NOMO-1 (cell line): ENCODE measurements at regions not wholly inside any gene's neighbourhood (a gene's known extent, or its start where the extent isn't known, plus 50 kb on each side); places are given as distances from the start of the nearest gene placed in this dataset.
A peak's percentile ranks its signal among the peaks of the same experiment; 100 is the strongest.

Source experiments
- DNase-seq, 2 experiments: peaks; one replicate each; lab custom pipeline; 2025; ENCODE audit not compliant: unreplicated experiment in 2 of 2; lab: John Stamatoyannopoulos, UW

DNA sequence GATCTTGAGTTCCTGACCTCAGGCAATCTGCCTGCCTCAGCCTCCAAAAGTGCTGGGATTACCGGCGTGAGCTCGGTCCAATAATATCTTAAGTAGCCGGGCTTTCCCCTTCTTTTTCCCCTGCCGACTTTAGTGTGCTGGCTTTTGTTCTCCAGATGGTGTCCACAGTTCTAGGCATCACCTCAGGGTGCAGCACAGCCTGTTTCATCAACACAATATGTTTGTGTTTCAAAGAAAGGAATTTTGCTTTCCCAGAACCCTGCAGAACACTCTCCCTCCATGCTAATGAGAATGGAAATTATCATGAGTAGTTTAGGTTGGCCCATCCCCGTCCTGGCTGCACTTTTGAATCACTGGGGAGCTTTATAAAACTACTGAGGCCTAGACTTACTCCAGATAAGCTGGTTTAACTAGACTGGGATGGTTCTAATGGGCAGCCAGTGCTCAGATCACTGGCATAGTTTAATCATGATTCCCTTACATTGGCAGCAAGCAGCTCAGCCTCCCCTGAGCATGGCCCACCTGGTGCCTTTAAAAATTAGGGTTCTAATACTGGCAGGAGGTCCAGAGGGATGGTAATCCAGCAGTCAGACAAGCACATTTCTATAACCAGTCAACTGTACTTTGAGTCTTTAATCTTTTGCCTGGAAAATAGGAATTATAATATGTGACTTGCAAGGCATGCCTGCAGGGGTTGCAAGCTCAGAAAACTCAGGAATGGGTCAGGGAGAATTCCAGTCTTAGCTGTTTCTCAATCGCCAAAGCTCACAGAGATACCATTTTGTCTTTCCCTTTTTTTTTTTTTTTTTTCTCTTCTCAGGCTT, 127.6 kb upstream of the RASGRP1 start:
- no peak for DNase-seq

DNA sequence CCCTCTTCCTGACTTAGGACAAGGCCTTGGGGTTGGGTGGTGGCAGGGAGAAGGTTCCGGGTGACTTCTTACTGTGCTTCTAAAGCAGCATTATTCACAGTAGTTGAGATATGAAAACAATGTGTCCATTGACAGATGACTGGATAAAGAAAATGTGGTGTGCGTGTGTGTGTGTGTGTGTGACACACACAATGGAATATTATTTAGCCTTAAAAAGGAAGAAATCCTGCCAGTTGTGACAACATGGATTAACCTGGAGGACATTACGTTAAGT, 128.1 kb upstream of the RASGRP1 start:
- no peak for DNase-seq

DNA sequence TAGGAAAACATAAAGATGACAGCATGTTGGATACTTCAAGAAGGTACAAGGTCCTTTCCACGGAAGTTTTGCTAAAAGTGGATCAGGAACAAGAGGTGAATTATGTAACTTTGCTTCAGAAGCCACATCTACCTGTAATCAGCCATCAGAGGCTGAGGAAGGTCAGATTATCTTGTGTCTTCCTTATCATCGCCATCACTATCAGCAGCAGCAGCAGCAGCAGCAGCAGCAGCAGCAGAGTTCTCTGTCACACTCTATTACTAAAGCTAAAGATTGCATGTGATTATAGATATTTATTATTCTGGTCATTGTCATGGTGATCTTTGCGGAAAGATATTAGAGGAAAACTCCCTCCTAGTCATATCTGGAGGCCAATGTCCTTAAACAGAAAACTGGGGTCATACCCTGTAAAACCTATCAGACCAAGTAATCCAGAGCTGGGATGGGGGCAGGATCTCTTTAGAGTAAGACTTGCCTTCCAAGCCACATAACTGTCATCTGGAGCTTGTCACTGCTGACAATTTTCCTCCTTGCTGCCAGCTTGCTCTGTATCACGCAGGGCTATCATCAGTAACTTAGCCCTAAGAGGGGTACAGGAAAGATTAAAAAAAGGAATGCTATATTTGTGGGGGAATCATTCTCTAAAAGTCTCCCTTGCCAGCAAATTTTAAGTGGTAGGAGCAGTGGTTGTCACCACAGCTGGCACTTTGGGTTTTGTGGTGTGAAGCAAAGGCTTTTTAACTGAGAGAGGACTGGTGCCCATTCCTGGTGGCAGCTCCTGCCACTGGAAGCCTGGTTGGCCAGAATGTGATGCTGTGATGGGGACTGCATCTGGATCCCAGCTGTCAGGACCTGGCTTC, 130.9 kb upstream of the RASGRP1 start:
- DNase-seq, result no peak

DNA sequence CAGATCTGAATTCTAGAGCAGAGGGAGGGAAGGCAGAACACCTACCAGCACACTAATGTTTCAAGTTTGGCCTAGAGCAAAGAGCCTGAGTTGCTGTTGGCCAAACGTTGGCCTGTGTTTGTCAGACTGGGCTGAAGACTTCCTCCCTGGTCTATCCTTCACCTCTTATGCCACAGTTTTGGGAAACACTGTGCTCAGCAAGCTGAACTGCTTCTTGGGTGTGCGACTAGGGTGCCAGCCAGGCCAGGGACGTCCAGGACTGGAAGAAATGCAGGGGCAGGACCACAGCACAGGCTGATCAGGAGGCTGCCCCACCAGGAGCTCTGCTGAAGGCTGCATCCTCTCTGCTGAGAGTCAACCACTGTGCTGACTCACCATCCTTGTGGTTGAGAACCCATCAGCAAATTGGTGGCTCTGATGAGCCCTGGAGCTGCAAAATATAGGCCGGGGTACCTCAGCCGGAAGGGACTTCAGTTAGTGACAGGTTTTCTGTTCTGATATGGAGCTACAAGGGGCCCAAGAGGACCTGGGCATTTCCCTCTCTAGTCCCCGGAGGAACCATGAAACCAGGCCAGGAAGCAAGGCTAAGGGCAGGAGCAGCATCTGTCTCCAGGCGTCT, 131.6 kb upstream of the RASGRP1 start:
- DNase-seq, result peak; percentile 9 to 43

DNA sequence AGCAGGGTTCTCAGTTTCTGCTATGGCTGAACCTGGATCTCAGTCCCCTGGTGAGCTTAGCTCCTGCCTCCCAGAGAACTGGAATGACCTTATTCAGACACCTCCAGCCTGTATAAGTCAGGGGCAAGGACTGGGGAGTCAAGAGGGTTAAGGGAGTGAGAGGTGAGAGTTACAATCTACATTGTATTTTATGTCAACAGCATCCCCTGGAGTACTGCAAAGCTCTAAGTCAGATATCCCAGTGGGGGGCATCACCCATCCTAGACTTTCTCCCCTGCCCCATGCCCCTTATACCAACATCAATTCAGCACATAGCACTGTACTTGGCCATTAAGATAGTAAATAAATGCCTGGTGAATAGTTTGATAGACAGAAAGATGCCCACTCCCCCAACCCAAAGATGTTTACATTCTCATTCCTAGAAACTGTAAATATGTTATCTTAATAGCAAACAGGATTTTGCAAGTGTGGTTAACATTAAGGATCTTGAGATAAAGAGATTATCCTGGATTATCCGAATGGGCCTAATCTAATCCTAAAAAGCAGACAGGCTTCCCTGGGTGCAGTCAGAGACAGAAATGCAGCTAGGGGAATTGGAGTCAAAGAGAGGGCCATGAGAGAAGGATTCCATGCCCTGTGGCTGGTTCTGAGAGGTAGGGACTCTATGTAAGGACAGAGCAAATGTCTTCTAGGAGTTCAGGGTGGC, 132.3 kb upstream of the RASGRP1 start:
- no peak for DNase-seq

DNA sequence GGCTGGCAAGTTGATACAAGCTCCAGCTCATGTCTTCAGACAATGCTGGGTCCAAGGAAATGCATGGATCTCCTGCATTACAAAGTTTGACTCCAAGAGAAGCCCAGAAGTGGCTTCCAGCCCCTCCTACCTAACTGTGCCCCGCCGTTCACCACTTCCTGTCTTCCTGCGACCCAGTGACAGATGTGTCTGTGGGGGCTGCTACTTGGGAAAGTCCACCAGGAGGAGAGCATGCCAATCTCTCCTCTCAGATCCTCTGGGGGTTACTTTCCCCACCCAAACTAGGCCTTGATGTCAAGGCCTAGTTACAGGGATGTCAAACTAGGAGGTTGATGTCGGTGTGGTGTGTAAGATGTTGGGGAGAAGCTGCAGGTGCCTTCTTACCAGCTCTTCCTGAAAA, 133.6 kb upstream of the RASGRP1 start:
- DNase-seq, result no peak

DNA sequence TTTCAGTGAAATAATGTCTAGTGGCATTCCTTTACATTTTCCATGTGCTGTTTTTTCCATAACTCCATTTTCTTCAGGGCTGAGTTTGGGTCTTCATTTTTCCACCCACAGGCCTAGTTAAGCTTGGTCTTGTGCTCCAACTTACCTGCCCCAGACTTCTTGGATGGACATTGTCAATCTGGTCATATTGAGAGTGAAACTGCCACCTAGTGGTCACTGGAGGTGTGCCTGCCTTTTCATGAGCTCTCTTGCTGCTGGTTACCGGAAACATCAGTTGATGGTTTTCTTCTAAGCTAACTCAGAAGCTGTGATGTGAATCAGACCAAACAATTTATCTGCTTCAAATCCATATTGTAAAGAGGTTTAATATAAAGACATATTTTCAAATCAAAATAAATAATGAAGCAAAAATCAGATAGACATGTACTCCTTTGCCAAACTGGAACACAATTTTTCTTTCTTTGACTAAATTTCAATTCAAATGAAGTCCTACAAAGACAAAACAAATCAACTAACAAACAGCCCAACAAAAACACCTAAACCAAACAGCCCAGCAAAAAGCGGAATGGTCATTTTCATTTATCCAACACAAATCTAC, 135.1 kb upstream of the RASGRP1 start:
- peak; percentile 33 to 56 for DNase-seq

DNA sequence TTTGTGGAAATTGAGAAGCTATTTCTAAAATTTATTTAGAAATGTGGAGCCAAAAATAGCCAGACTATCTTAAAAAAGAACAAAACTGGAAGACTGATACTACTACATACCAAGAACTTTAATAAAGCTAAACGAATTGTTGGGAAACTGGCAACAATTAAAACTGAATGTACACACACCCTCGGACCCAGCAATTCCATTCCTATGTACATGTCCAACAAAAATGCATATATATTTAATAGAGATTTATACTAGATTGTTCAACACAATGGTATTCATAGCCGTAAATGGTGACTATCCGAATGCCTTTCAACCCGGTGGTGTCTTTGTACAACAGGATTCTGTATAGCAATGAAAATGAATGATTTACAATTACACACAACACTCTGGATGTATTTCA, 136.5 kb upstream of the RASGRP1 start:
- no peak for DNase-seq

DNA sequence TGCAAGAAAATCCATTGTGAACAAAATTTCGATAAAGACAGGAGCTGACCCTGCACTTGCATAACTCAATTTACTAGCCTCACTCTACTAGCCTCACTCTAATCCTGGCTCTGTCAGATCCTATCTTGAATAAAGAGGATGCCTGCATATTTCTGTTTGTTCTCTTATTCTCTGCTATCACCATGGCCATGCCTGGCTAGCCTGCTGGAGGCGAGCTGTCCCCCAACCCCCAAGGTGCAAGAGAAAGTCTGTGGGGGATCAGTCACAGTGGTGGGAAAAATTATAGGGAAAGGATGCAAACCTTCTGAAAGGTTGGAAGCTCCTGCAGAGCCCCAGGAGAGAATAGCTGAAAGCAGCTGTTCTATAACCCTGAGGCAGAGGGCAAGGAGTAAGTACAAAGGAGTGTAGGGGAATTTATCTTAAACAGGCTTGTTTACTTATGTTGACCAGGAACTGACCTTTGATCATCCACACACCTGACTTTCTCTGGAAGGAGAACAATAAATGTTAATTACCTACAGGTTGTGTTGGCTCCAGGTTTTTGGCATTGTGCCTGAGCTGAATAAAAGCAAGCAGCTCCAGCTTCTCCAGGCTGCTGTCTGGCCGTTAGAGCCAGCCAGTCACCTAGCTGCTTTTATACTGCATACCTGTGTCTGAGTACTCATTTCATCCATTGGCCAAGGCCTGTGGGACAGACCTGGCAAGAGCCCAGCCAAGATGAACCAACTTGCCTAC, 137.7 kb upstream of the RASGRP1 start:
- no peak for DNase-seq

DNA sequence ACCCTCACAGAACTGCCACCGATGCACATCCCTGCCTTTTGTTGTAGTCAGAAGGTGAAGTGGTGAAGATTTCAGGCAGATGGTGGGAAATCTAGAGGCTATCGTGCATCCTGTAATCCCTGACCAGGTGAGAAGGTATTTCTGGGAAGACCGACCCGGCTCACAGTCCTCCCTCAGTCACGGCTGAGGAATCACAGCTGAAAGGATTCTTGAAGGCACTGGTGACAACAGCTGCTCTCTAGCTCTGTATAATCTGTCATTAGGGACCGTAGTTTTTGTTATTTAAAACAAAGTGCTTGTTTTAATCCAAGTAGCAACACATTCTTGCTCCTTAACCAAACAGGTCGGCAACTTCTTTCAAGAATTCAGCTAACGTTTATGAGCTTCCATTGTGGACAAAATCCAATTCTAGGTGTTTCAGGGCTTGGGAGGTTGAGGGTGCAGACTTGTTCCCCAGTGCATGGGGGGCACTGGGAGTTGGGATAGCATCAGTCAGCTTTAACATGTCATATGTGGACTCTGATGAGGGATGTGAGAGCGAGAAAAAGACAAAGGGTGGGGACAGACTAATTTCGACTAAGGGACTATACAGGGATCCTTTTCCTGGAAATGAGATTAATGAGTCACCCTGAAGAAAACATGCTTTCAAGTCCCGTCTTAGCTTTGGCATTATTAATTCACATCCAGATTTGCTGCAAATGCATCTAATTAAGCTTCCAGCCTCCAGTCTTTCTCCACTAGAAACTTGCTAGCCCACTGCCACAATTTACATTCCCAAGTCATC, 141.0 kb upstream of the RASGRP1 start:
- DNase-seq, result no peak

DNA sequence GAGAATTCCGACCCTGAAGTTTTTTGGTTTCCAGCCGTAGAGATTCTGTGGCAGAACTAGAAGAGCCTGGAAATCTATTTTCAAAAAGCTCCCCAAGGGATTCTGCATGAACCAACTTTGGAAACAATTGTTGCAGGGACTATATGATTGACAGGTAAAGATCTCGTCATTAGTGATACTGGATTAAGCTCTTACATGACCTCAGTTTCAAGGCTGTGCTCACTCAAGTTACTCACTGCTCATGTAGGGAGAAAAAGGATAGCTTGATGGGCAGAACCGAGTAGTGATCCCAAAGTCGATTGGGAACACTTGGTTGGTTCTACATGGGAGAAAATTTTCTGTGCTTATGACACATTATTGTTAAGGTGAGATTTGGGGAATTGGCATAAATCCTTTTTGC, 142.3 kb upstream of the RASGRP1 start:
- no peak for DNase-seq

DNA sequence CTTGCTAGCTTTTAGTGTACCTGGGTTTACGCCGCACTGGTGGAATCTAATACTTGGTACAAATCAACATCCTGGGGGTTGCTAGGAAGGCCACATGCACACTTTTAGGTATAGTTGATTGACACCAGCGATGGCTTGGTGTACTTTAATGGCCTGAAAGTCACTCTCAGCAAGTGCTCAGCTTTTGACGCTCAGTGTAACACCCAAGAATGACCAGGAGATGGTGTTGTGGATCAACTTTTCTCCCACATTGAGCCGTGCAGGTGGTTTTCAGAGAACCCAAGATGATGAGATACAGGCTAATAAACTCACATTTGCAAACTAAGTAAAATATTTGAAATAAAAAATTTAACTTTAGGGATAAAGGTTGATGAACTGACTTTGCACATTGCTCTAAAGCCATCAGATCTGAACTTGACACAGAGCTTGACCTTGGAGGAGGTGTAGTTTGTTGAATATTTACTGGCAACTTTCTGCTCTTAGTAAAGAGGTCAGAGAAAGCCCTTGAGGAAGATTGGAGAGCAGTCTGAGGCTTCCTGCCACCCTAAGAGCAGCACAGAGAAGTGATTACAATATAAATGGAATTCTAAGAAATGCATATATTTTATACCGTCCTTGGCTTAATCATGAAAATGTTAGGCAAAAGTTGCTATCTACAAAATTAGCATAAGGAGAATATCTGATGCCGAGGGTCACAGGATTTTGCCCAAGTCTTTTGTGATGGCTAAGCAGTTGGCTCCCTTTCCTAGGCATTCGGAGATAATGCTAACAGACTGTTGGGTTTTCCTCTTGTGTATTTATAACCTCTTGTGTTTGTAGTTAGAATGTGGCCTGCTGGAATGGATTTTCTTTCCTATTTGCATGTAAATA, 143.4 kb upstream of the RASGRP1 start:
- peak; percentile 9 to 33 for DNase-seq

DNA sequence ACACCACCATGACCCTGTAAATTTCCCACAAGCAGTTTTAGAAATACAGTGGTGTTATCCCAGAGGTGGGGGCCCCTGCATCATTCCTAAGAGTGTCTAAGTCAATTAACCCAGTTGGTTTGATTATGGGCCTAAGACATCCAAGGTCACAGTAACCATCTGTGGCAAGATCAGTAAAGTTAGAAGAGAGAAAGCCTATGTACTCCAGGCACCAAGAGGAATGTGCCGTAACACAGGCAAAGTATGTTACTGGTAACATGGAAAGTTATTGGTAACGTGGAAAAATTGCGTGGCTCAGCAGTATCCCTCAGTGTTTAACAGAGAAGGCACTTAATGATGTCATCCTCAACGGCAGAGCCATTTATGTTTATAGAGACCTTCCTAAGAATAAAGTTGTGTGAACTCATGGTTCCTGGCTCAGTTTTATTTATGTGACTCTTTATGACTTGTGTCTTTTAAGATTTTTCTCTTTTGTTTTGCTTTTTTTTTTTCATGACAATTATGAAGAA, 144.1 kb upstream of the RASGRP1 start:
- DNase-seq, result no peak

DNA sequence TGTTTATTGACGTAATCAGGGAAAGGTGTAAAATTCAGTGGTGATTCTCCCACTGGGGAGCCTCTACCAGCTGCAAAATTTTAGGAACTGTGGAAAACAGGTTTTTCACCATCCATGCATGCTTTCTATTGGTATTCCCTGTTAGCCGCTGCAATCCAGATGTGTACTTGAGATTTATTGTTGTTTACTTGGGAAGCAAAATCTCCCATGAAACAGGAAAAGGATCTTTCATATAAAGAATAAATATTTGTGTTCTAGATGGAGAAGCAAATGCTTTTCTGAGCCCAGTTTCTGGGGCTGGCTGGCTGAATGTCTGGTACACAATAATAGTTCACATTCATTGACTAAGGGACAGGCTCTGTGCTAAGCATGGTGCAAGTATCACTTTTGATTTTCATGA, 144.6 kb upstream of the RASGRP1 start:
- DNase-seq, result no peak

DNA sequence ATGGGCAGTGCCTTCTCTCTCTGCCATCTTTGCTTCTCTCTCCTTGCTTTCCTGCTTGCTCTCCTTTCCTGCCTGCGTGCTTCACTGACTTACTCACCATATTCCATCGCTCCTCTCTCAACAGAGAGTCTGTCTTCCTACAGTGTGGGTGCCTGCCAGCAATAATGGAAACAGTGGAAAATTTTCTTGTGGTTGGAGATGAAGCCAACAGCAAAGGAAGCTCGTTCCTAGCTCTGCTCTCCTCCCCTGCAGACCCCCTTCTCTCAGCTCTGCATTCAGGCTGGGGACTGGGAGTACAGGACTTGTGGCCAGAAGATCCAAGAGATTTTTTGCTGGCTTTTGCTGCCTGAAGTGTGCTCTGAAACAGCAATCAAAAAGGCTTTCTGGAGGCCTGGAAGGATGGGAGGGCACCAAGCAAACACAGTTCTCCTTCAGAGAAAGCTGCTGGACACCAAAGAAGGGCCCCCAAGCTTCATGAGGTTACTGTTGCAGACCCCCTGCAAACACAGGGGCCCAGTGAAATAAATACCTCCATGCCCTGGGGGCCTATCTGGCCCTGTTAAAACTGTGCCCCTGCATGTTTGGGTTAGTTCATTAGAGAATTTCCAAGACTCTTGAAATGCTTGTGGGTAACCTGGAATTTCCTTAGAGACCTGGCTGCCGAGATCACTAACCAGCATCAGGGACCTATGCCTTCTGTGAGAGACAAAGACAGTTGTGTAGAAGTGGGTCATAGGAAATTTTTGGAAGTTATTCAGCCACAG, 149.9 kb upstream of the RASGRP1 start:
- DNase-seq, result no peak

DNA sequence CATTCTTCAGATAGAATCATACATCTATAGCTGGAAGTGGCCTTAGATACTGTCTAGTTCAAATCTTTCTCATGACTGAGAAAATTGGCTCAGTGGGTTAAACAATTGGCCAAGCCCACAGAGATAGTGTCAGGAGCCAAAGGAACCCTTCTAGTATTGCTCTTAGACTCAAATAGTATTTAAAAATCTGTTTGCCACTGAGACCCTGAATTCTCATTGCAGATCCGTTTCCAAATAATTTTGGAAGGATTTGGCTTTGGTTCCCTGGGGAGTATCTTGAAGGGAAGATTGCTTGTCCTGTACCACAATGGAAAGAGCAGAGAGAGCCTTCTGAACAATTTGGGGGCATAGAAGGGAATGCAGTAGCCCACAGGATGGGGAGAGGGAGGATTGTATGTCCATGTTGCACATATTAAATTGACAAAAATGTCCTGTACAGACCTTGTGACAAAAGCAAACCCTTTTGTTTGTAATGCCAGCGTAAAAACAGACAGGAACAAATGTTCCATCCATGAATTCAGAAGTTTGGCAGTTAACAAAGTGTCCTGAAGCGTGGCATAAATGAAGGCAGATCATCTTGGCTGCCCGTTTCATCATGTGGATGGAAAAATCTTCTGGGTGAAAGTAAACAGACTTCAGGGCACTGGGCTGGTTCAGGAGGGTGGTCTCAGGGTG, 156.4 kb upstream of the RASGRP1 start:
- DNase-seq, result no peak

DNA sequence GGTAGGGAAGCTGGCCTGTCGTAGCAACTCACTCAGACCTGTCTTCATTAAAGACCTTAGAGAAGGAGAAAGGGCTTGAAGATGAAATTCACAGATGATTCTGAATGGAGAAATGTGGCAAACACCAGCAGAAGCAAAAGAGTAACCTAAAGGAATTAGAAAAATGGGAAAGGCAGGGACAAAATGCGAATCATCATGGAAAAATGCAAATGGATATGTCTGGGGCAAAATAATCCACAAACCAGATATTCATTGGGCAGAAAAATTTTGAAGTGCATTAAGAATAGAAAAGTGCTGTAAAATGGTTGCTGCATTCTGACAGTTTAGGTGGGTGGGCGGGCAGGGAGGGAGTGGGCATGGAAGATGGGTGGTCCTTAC, 156.9 kb upstream of the RASGRP1 start:
- DNase-seq, result no peak
